ENCODE measurements at regions not wholly inside any gene's neighbourhood (a gene's known extent, or its start where the extent isn't known, plus 50 kb on each side); places are given as distances from the start of the nearest gene placed in this dataset.
"Not testable (repeated sequence)": the region's sequence is repeated elsewhere in the genome, so short reads cannot be mapped to it uniquely, and the experiment has no call there.

GRCh38 chr6:126976253-126976797 lies 142.1 kb upstream of the RSPO3 start:
- peaks cover 3% of the 10 kb centered on the region for H3K9me3 Mint-ChIP-seq
- H3K36me3 Mint-ChIP-seq, result no peaks in the 10 kb centered on the region
- no peaks in the 10 kb centered on the region for H3K27me3 Mint-ChIP-seq
- no peak overlapping the region for H3K4me3 Mint-ChIP-seq
- H3K27ac Mint-ChIP-seq, result no peak overlapping the region
- no peak for TF ChIP-seq CTCF (conservative IDR thresholded peaks at IDR 0.05)
- DNase-seq (ENCODE audit: extremely low spot score, unreplicated experiment), result no peak
- H3K4me1 Mint-ChIP-seq (ENCODE audit: unreplicated experiment), result peaks cover 13% of the 10 kb centered on the region

- H3K27me3 Mint-ChIP-seq, result no peaks in the 10 kb centered on the region
- peaks cover 4% of the 10 kb centered on the region for H3K36me3 Mint-ChIP-seq
- H3K9me3 Mint-ChIP-seq, result peaks cover 5% of the 10 kb centered on the region
- DNase-seq (ENCODE audit: extremely low spot score, unreplicated experiment), result no peak
- no peak for TF ChIP-seq CTCF (conservative IDR thresholded peaks at IDR 0.05)
- no peak overlapping the region for H3K27ac Mint-ChIP-seq
- H3K4me3 Mint-ChIP-seq, result no peak overlapping the region
- H3K4me1 Mint-ChIP-seq (ENCODE audit: unreplicated experiment), result no peaks in the 10 kb centered on the region
These were observed 134.7 kb upstream of the RSPO3 start for GRCh38 chr6:126983779-126984178.

GRCh38 chr6:126988125-126988524 lies 130.3 kb upstream of the RSPO3 start:
- H3K4me3 Mint-ChIP-seq; H3K9me3 Mint-ChIP-seq; H3K4me1 Mint-ChIP-seq (ENCODE audit: unreplicated experiment); H3K27ac Mint-ChIP-seq; H3K27me3 Mint-ChIP-seq; H3K36me3 Mint-ChIP-seq; DNase-seq (ENCODE audit: extremely low spot score, unreplicated experiment): not testable (repeated sequence)

GRCh38 chr6:127000631-127001030 lies 117.8 kb upstream of the RSPO3 start:
- no peak overlapping the region for H3K27ac Mint-ChIP-seq
- no peaks in the 10 kb centered on the region for H3K4me1 Mint-ChIP-seq (ENCODE audit: unreplicated experiment)
- H3K9me3 Mint-ChIP-seq, result peaks cover 1% of the 10 kb centered on the region
- no peak for DNase-seq (ENCODE audit: extremely low spot score, unreplicated experiment)
- no peak overlapping the region for H3K4me3 Mint-ChIP-seq
- no peaks in the 10 kb centered on the region for H3K36me3 Mint-ChIP-seq
- TF ChIP-seq CTCF (conservative IDR thresholded peaks at IDR 0.05), result no peak
- peaks cover 3% of the 10 kb centered on the region for H3K27me3 Mint-ChIP-seq

- TF ChIP-seq CTCF (conservative IDR thresholded peaks at IDR 0.05), result no peak
- H3K27me3 Mint-ChIP-seq, result no peaks in the 10 kb centered on the region
- H3K9me3 Mint-ChIP-seq, result peaks cover 6% of the 10 kb centered on the region
- no peaks in the 10 kb centered on the region for H3K36me3 Mint-ChIP-seq
- DNase-seq (ENCODE audit: extremely low spot score, unreplicated experiment), result no peak
- H3K4me3 Mint-ChIP-seq, result no peak overlapping the region
- H3K4me1 Mint-ChIP-seq (ENCODE audit: unreplicated experiment), result no peaks in the 10 kb centered on the region
- no peak overlapping the region for H3K27ac Mint-ChIP-seq
These were observed 104.6 kb upstream of the RSPO3 start for GRCh38 chr6:127013865-127014264.

GRCh38 chr6:127015858-127016257 lies 102.6 kb upstream of the RSPO3 start:
- H3K27ac Mint-ChIP-seq, result no peak overlapping the region
- DNase-seq (ENCODE audit: extremely low spot score, unreplicated experiment), result no peak
- no peak for TF ChIP-seq CTCF (conservative IDR thresholded peaks at IDR 0.05)
- peaks cover 6% of the 10 kb centered on the region for H3K9me3 Mint-ChIP-seq
- H3K27me3 Mint-ChIP-seq, result no peaks in the 10 kb centered on the region
- H3K4me1 Mint-ChIP-seq (ENCODE audit: unreplicated experiment), result no peaks in the 10 kb centered on the region
- no peak overlapping the region for H3K4me3 Mint-ChIP-seq
- H3K36me3 Mint-ChIP-seq, result no peaks in the 10 kb centered on the region

Data from type B pancreatic cell (in vitro differentiated cells).